A549 (cell line): ENCODE measurements at regions not wholly inside any gene's neighbourhood (a gene's known extent, or its start where the extent isn't known, plus 50 kb on each side); places are given as distances from the start of the nearest gene placed in this dataset.

Source experiments
- ATAC-seq, 2 experiments: fragments of 200-7000 bp in 1 of 2; fragments of >200 bp in 1 of 2; cut with Nextera tagmentation in 1 of 2; cut with Tn5 transposase in 1 of 2; 3 replicates each; pipeline versions ENCODE4 v1.8.0 to v1.9.1; 2018 to 2020; ENCODE audit warnings: mild to moderate bottlenecking in 1 of 2, moderate library complexity in 1 of 2
- CTCF ChIA-PET: fragments of 300-600 bp; sonication (Branson Sonifier 250); formaldehyde crosslinking; extraction: SDS; loops from one replicate; lab custom pipeline; 2021; ENCODE audit warnings: antibody characterized with exemption, inconsistent platforms; lab: Yijun Ruan, JAX
- POLR2A ChIA-PET: fragments of 350-600 bp; formaldehyde crosslinking; extraction: SDS; loops from one replicate; lab custom pipeline; 2021; ENCODE audit warnings: antibody characterized with exemption, inconsistent platforms; lab: Yijun Ruan, JAX
- DNase-seq, 2 experiments: peaks; one replicate each; pipeline versions ENCODE4 v3.0.0 to v3.0.0-alpha.2; 2011 to 2016; ENCODE audit warnings: low read depth in 1 of 2, low spot score in 1 of 2
- FAIRE-seq: peaks from 2 replicates; lab custom pipeline; 2011; peaks lifted over from hg19 to GRCh38; lab: Jason Lieb, UNC
- H3K27ac ChIP-seq, 2 experiments: fragments of >200 bp; sonication (Bioruptor Twin); formaldehyde crosslinking; 3 replicates each; pipeline ENCODE4 v1.5.1; 2016 to 2017
- H3K4me1 ChIP-seq: fragments of >200 bp; sonication (Bioruptor Twin); formaldehyde crosslinking; 3 replicates; pipeline ENCODE4 v1.6.1; 2016
- H3K4me2 ChIP-seq: fragments of >200 bp; sonication (Bioruptor Twin); formaldehyde crosslinking; 3 replicates; pipeline ENCODE4 v1.6.1; 2016
- H3K4me3 ChIP-seq: fragments of >200 bp; sonication (Bioruptor Twin); formaldehyde crosslinking; 3 replicates; pipeline ENCODE4 v1.5.1; 2016
- H3K9me3 ChIP-seq: fragments of >200 bp; sonication (Bioruptor Twin); formaldehyde crosslinking; 3 replicates; pipeline ENCODE4 v1.6.1; 2016
- CBX2 ChIP-seq: fragments of 200-600 bp; sonication (generic); IDR thresholded peaks from 2 replicates; pipeline ENCODE4 v1.6.1; 2016; ENCODE audit warnings: low read depth, mild to moderate bottlenecking, borderline replicate concordance
- CBX8 ChIP-seq: fragments of 200-600 bp; sonication (generic); IDR thresholded peaks from 2 replicates; pipeline ENCODE4 v1.6.1; 2016
- CEBPB ChIP-seq, 2 experiments: fragments of >200 bp in 1 of 2; sonication (Bioruptor Twin) in 1 of 2; formaldehyde crosslinking in 1 of 2; IDR thresholded peaks; 2 replicates each; pipeline ENCODE4 v1.6.1; 2012 to 2016
- CHD2 ChIP-seq: fragments of 150-350 bp; IDR thresholded peaks from 2 replicates; pipeline ENCODE4 v1.6.1; 2014; ENCODE audit warnings: low read length; ENCODE audit not compliant: partially characterized antibody
- CHD4 ChIP-seq: fragments of 200-600 bp; sonication (generic); IDR thresholded peaks from 2 replicates; pipeline ENCODE4 v1.6.1; 2016; ENCODE audit warnings: antibody characterized with exemption, mild to moderate bottlenecking, borderline replicate concordance
- EHMT2 ChIP-seq: fragments of 200-600 bp; sonication (generic); IDR thresholded peaks from 2 replicates; pipeline ENCODE4 v1.6.1; 2016; ENCODE audit warnings: antibody characterized with exemption, low read depth, mild to moderate bottlenecking, moderate library complexity
- EP300 ChIP-seq, 2 experiments: fragments of >200 bp; sonication (Bioruptor Twin); formaldehyde crosslinking; IDR thresholded peaks; 2 replicates in 1 of 2; 3 replicates in 1 of 2; pipeline ENCODE4 v1.6.1; 2016 to 2017
- FOXS1 ChIP-seq: fragments of 250-450 bp; sonication (Bioruptor Pico); IDR thresholded peaks from 2 replicates; pipeline ENCODE4 v1.5.0; 2020; ENCODE audit warnings: mild to moderate bottlenecking, moderate library complexity
- HDAC2 ChIP-seq: fragments of 200-600 bp; sonication (generic); IDR thresholded peaks from 2 replicates; pipeline ENCODE4 v1.6.1; 2016
- HEYL ChIP-seq: fragments of 250-450 bp; sonication (Bioruptor Pico); IDR thresholded peaks from 2 replicates; pipeline ENCODE4 v1.8.0; 2021; ENCODE audit warnings: mild to moderate bottlenecking, moderate library complexity
- HOXA7 ChIP-seq: fragments of 250-450 bp; sonication (Bioruptor Pico); IDR thresholded peaks from 2 replicates; pipeline ENCODE4 v1.5.0; 2020; ENCODE audit warnings: mild to moderate bottlenecking, moderate library complexity
- HOXB5 ChIP-seq: fragments of 250-450 bp; sonication (Bioruptor Pico); IDR thresholded peaks from 2 replicates; pipeline ENCODE4 v1.5.0; 2020; ENCODE audit warnings: mild to moderate bottlenecking, moderate library complexity
- JUNB ChIP-seq: fragments of >200 bp; sonication (Bioruptor Twin); formaldehyde crosslinking; IDR thresholded peaks from 2 replicates; pipeline ENCODE4 v1.6.1; 2016
- KDM5A ChIP-seq: fragments of 200-600 bp; sonication (generic); IDR thresholded peaks from 2 replicates; pipeline ENCODE4 v1.6.1; 2016; ENCODE audit warnings: antibody characterized with exemption, mild to moderate bottlenecking
- MYC ChIP-seq: IDR thresholded peaks from 2 replicates; pipeline ENCODE4 v1.6.1; 2012; ENCODE audit warnings: mild to moderate bottlenecking, inconsistent platforms, low read length, improper control_type of control experiment, borderline replicate concordance
- POLR2A ChIP-seq: IDR thresholded peaks from 2 replicates; pipeline ENCODE4 v1.6.1; 2012; ENCODE audit warnings: mild to moderate bottlenecking, low read length
- POLR2AphosphoS2 ChIP-seq: conservative IDR thresholded peaks from 2 replicates; pipeline ENCODE4 v1.6.1; 2012; ENCODE audit warnings: low read length, improper control_type of control experiment, inconsistent platforms
- RARB ChIP-seq: fragments of 250-450 bp; sonication (Bioruptor Pico); IDR thresholded peaks from 2 replicates; pipeline ENCODE4 v1.8.0; 2021; ENCODE audit warnings: mild to moderate bottlenecking, moderate library complexity
- RFX5 ChIP-seq: fragments of 450-650 bp; IDR thresholded peaks from 2 replicates; pipeline ENCODE4 v1.7.1; 2014; ENCODE audit warnings: antibody characterized with exemption, mild to moderate bottlenecking, moderate library complexity
- RNF2 ChIP-seq: fragments of 200-600 bp; sonication (generic); IDR thresholded peaks from 2 replicates; pipeline ENCODE4 v1.6.1; 2016; ENCODE audit warnings: low read depth, mild to moderate bottlenecking, antibody characterized with exemption, moderate library complexity, borderline replicate concordance
- SREBF2 ChIP-seq: fragments of 450-650 bp; IDR thresholded peaks from 2 replicates; pipeline ENCODE4 v1.6.1; 2014; ENCODE audit warnings: mild to moderate bottlenecking, moderate library complexity
- ZC3H11A ChIP-seq: fragments of 450-650 bp; IDR thresholded peaks from 2 replicates; pipeline ENCODE4 v1.6.1; 2014; ENCODE audit warnings: antibody characterized with exemption, mild to moderate bottlenecking
- ZNF302 ChIP-seq: fragments of 250-450 bp; sonication (Bioruptor Pico); IDR thresholded peaks from 2 replicates; pipeline ENCODE4 v1.9.0; 2021; ENCODE audit warnings: inconsistent platforms, mild to moderate bottlenecking, moderate library complexity
- WGBS: methylation state at CpG from one replicate; pipeline ENCODE4 v1.1.6; 2017; ENCODE audit errors: missing lambda C conversion rate; 5-methylcytosine and 5-hydroxymethylcytosine counted together
- TF ChIP-seq, protein P1 (sequence below): fragments of 450-650 bp; IDR thresholded peaks from 2 replicates; pipeline ENCODE4 v1.6.1; 2014; ENCODE audit warnings: antibody characterized with exemption
- TF ChIP-seq, protein P2 (sequence below): fragments of 150-350 bp; IDR thresholded peaks from 2 replicates; pipeline ENCODE4 v1.6.1; 2014; ENCODE audit warnings: low read depth, mild to moderate bottlenecking, low read length
- TF ChIP-seq, protein P3 (sequence below): IDR thresholded peaks from 2 replicates; pipeline ENCODE4 v1.6.1; 2012
- TF ChIP-seq, protein P4 (sequence below): fragments of 250-450 bp; sonication (Bioruptor Pico); IDR thresholded peaks from 2 replicates; pipeline ENCODE4 v1.5.0; 2020; ENCODE audit warnings: low read depth, mild to moderate bottlenecking, moderate library complexity

DNA sequence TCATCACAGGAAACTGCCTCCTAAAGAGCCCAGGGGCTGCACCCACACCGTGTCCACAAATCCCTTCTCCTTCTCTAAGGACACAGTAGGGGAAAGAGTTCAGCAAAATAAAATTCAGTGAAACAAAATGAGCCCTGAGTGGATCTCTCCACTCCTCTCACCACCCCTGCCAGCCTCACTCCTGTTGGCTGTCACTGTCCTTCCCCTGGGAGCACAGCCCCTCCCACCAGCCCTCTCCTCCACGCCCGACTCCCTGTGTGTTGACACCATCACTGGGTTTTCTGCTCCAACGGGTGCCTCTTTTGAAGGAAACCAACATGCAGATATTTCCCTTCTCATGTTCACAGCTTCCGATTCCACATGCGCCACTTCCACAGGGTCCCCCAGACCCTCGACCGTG is 356.2 kb downstream of the AJAP1 start:
- 34% methylated on average over 8 of the region's 8 CpGs for WGBS
- CTCF ChIA-PET = interaction anchor here (0.9 kb wide), 1 partner anchor 17 kb away, joined by 3 read pairs; no protein-coding TSS in a partner anchor
- TF ChIP-seq RFX5 = no peak
- TF ChIP-seq RNF2 = no peak
- TF ChIP-seq CBX2 = no peak
- TF ChIP-seq HOXB5 (CRISPR knock-in tag) = no peak
- no peak for TF ChIP-seq JUNB
- TF ChIP-seq, protein P1, sequence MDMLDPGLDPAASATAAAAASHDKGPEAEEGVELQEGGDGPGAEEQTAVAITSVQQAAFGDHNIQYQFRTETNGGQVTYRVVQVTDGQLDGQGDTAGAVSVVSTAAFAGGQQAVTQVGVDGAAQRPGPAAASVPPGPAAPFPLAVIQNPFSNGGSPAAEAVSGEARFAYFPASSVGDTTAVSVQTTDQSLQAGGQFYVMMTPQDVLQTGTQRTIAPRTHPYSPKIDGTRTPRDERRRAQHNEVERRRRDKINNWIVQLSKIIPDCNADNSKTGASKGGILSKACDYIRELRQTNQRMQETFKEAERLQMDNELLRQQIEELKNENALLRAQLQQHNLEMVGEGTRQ = no peak
- TF ChIP-seq POLR2A = no peak
- TF ChIP-seq HOXA7 (CRISPR knock-in tag) = no peak
- TF ChIP-seq, all 56 proteins: peak for 0
- no peak for DNase-seq
- POLR2A ChIA-PET = no interaction called here
- Histone ChIP-seq H3K4me3 (no peak overlapping the region), H3K4me1 (no peaks in the 10 kb centered on the region), H3K4me2 (no peak overlapping the region), H3K9me3 (no peaks in the 10 kb centered on the region), H3K27ac (no peak overlapping the region)
- no peak for ATAC-seq
- FAIRE-seq = no peak

DNA sequence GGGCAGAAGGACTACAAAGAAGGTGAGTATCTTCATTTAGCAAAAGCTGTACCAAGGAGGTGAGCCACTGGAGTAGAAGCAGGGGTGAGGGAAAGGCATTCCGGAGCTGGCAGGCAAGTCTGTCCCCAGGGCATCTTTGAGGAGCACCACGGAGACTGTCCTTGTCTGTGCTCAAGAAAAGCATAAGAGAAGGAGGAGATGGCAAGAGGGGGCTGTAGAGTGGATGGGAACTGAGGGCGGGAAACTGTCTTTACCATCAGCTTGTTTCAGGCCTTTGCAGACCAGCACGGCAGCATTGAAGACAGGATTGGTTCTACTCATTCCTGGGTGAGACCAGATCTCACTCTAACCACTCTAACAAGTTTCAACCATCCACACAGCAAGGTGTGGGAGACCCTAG is 355.8 kb downstream of the AJAP1 start:
- DNase-seq (no peak), FAIRE-seq (no peak), ATAC-seq (no peak)
- no peak overlapping the region for H3K4me2 ChIP-seq
- H3K4me1 ChIP-seq = no peaks in the 10 kb centered on the region
- TF ChIP-seq HDAC2 = no peak
- TF ChIP-seq CEBPB (IDR thresholded peaks at IDR 0.05) = no peak
- TF ChIP-seq, protein P2, sequence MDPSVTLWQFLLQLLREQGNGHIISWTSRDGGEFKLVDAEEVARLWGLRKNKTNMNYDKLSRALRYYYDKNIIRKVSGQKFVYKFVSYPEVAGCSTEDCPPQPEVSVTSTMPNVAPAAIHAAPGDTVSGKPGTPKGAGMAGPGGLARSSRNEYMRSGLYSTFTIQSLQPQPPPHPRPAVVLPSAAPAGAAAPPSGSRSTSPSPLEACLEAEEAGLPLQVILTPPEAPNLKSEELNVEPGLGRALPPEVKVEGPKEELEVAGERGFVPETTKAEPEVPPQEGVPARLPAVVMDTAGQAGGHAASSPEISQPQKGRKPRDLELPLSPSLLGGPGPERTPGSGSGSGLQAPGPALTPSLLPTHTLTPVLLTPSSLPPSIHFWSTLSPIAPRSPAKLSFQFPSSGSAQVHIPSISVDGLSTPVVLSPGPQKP = no peak
- no peak for TF ChIP-seq SREBF2
- CTCF ChIA-PET = no interaction called here
- H3K9me3 ChIP-seq = no peaks in the 10 kb centered on the region
- POLR2A ChIA-PET = no interaction called here
- WGBS = 12% methylated on average over 4 of the region's 4 CpGs
- no peak overlapping the region for H3K27ac ChIP-seq
- no peak overlapping the region for H3K4me3 ChIP-seq

DNA sequence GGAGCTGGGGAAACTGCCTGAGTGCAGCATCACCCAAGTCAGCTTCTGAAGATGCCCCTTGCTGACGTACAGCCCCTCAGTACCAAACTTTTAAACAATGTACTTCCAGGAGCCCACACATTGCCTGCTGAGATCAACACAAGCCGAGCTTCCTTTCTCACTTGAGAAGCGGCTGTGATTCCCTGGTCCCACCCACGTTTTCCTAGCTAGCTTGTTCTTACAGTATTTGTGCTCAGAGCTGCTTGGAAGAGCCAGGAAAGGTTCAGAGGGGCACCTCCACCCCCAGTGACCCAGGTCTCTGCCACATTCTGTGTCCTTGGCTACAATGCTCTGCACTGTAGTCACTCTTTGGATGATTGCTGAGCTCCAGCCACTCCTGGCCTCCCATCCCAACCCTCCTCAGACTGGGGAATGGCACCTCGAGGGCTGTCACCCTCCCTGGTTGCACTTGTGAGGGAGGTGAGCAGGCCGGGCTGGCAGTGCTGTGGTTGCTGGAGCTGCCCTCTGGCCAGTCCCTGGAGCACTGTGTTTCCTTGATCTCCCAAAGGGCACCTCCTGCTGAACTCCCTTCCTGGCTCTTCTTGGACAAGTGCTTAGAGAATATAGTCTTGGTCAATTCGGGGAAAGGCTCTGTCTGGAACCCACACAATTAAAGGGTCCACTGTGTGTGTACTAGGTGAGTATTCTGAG is 355.1 kb downstream of the AJAP1 start:
- Histone ChIP-seq H3K4me2 (no peak overlapping the region), H3K4me3 (no peak overlapping the region), H3K9me3 (no peaks in the 10 kb centered on the region), H3K27ac (no peak overlapping the region), H3K4me1 (no peaks in the 10 kb centered on the region)
- CTCF ChIA-PET = interaction anchor here (0.6 kb wide), 1 partner anchor 286 kb away, joined by 4 read pairs; no protein-coding TSS in a partner anchor
- ATAC-seq = no peak
- no peak for DNase-seq
- no peak for TF ChIP-seq RFX5
- no peak for TF ChIP-seq HOXB5 (CRISPR knock-in tag)
- TF ChIP-seq, protein P3, sequence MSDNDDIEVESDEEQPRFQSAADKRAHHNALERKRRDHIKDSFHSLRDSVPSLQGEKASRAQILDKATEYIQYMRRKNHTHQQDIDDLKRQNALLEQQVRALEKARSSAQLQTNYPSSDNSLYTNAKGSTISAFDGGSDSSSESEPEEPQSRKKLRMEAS = no peak
- no peak for TF ChIP-seq ZC3H11A
- TF ChIP-seq HEYL (CRISPR knock-in tag) = no peak
- TF ChIP-seq ZNF302 (CRISPR knock-in tag) = no peak
- TF ChIP-seq, protein P4, sequence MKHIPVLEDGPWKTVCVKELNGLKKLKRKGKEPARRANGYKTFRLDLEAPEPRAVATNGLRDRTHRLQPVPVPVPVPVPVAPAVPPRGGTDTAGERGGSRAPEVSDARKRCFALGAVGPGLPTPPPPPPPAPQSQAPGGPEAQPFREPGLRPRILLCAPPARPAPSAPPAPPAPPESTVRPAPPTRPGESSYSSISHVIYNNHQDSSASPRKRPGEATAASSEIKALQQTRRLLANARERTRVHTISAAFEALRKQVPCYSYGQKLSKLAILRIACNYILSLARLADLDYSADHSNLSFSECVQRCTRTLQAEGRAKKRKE (CRISPR knock-in tag) = no peak
- no peak for TF ChIP-seq RNF2
- no peak for TF ChIP-seq EHMT2
- TF ChIP-seq FOXS1 (CRISPR knock-in tag) = no peak
- TF ChIP-seq POLR2AphosphoS2 = no peak
- no peak for TF ChIP-seq CHD4
- TF ChIP-seq, protein P2 = no peak
- TF ChIP-seq RARB (CRISPR knock-in tag) = no peak
- no peak for TF ChIP-seq CHD2
- TF ChIP-seq HOXA7 (CRISPR knock-in tag) = no peak
- no peak for TF ChIP-seq MYC
- no peak for TF ChIP-seq EP300 (IDR thresholded peaks at IDR 0.05)
- TF ChIP-seq CBX8 = no peak
- TF ChIP-seq KDM5A = no peak
- 0% methylated on average over 6 of the region's 7 CpGs for WGBS
- FAIRE-seq = no peak
- POLR2A ChIA-PET = no interaction called here
